NCI-H524 (cell line): ENCODE measurements at regions not wholly inside any gene's neighbourhood (a gene's known extent, or its start where the extent isn't known, plus 50 kb on each side); places are given as distances from the start of the nearest gene placed in this dataset.
A peak's percentile ranks its signal among the peaks of the same experiment; 100 is the strongest.

ENCODE experiments used
- DNase-seq, 2 experiments: peaks; one replicate each; lab custom pipeline; 2025; lab: John Stamatoyannopoulos, UW

DNA sequence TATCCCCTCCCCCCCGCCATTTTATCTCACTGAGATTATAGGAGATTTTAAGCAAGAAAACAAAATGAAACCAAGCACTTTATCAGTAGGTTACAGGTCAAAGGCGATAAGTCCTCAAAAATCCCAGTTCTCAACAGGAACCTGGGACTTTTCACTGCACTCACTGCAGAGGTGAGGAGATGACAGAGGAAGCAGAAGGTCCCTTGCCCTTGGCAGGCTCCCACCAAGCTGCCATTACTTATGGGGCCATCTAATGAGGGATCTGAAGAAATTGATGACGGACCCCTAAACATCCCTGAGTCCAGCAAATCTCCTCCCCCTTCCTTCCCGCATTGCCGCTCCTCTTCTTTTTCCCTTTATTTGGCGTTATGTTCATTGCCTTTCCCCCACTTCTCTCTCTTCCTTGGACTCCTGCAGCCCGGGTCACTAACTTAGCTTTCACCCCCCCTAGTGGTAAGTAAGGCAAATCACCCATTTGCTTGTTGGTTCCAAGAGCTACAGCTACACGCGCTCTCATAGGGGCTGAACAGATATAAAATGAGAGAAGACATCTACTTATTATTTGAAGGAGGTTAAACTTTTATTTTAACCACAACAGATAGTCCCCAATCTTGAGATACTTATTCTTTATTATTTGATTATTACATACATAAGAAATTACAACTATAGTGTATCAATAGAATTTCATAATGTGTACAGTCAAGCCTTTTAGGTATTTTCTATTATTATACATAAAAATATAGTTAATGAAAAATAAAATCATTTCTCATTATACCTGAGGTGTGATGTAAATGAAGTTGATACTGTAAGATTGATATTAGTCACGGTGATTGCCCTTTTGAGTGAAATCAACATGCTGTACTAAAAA is 52.0 kb upstream of the ARGLU1 start:
- DNase-seq: peak; percentile 27 to 51
